ENCODE measurements at regions not wholly inside any gene's neighbourhood (a gene's known extent, or its start where the extent isn't known, plus 50 kb on each side); places are given as distances from the start of the nearest gene placed in this dataset.

GRCh38 chr6:144402750-144403149 lies 117.6 kb downstream of the UTRN start:
- Histone ChIP-seq H4K20me1 (ENCODE audit: insufficient read depth, low read length) (no peaks in the 10 kb centered on the region), H3K36me3 (ENCODE audit: insufficient read depth, low read length) (no peaks in the 10 kb centered on the region), H3K79me2 (ENCODE audit: insufficient read depth, low read length) (no peaks in the 10 kb centered on the region), H3K9me2 (ENCODE audit: low read depth, low read length) (no peaks in the 10 kb centered on the region), H2AFZ (ENCODE audit: low read length) (no peak overlapping the region), H3K27me3 (ENCODE audit: insufficient read depth, low read length) (no peaks in the 10 kb centered on the region), H3K9me3 (ENCODE audit: low read length) (0 out of 2 replicates have a peak, but pooled peaks cover 2% of the 10 kb centered on the region), H3K4me1 (ENCODE audit: insufficient read depth, low read length, severe bottlenecking) (no peaks in the 10 kb centered on the region), H3K4me2 (ENCODE audit: low read length) (no peak overlapping the region), H3K27ac (ENCODE audit: low read depth, low read length, poor library complexity, severe bottlenecking) (no peak overlapping the region), H3K9ac (ENCODE audit: low read length) (no peak overlapping the region), H3K4me3 (ENCODE audit: low read depth, low read length, poor library complexity, severe bottlenecking) (no peak overlapping the region), H3F3A (ENCODE audit: insufficient read depth, low read length) (no peaks in the 10 kb centered on the region)
- no peak for TF ChIP-seq EZH2 (IDR thresholded peaks at IDR 0.05; ENCODE audit: borderline replicate concordance, low read length)

- Histone ChIP-seq H3F3A (ENCODE audit: insufficient read depth, low read length) (no peaks in the 10 kb centered on the region), H4K20me1 (ENCODE audit: insufficient read depth, low read length) (no peaks in the 10 kb centered on the region), H3K9ac (ENCODE audit: low read length) (no peak overlapping the region), H3K27me3 (ENCODE audit: insufficient read depth, low read length) (no peaks in the 10 kb centered on the region), H3K79me2 (ENCODE audit: insufficient read depth, low read length) (no peaks in the 10 kb centered on the region), H3K27ac (ENCODE audit: low read depth, low read length, poor library complexity, severe bottlenecking) (no peak overlapping the region), H3K9me2 (ENCODE audit: low read depth, low read length) (no peaks in the 10 kb centered on the region), H2AFZ (ENCODE audit: low read length) (no peak overlapping the region), H3K4me2 (ENCODE audit: low read length) (no peak overlapping the region), H3K4me3 (ENCODE audit: low read depth, low read length, poor library complexity, severe bottlenecking) (no peak overlapping the region), H3K36me3 (ENCODE audit: insufficient read depth, low read length) (no peaks in the 10 kb centered on the region), H3K9me3 (ENCODE audit: low read length) (no peaks in the 10 kb centered on the region), H3K4me1 (ENCODE audit: insufficient read depth, low read length, severe bottlenecking) (no peaks in the 10 kb centered on the region)
- TF ChIP-seq EZH2 (IDR thresholded peaks at IDR 0.05; ENCODE audit: borderline replicate concordance, low read length): no peak
- no peak for TF ChIP-seq CTCF (IDR thresholded peaks at IDR 0.05; ENCODE audit: low read length)
These were observed 120.0 kb downstream of the UTRN start for GRCh38 chr6:144405163-144405562.

GRCh38 chr6:144406796-144407195 lies 121.7 kb downstream of the UTRN start:
- Histone ChIP-seq H3K9me3 (ENCODE audit: low read length) (no peaks in the 10 kb centered on the region), H3K4me1 (ENCODE audit: insufficient read depth, low read length, severe bottlenecking) (no peaks in the 10 kb centered on the region), H4K20me1 (ENCODE audit: insufficient read depth, low read length) (no peaks in the 10 kb centered on the region), H3K27me3 (ENCODE audit: insufficient read depth, low read length) (no peaks in the 10 kb centered on the region), H2AFZ (ENCODE audit: low read length) (no peak overlapping the region), H3K4me3 (ENCODE audit: low read depth, low read length, poor library complexity, severe bottlenecking) (no peak overlapping the region), H3K9ac (ENCODE audit: low read length) (no peak overlapping the region), H3K36me3 (ENCODE audit: insufficient read depth, low read length) (no peaks in the 10 kb centered on the region), H3K79me2 (ENCODE audit: insufficient read depth, low read length) (no peaks in the 10 kb centered on the region), H3K9me2 (ENCODE audit: low read depth, low read length) (no peaks in the 10 kb centered on the region), H3K4me2 (ENCODE audit: low read length) (no peak overlapping the region), H3F3A (ENCODE audit: insufficient read depth, low read length) (no peaks in the 10 kb centered on the region), H3K27ac (ENCODE audit: low read depth, low read length, poor library complexity, severe bottlenecking) (no peak overlapping the region)
- TF ChIP-seq CTCF (IDR thresholded peaks at IDR 0.05; ENCODE audit: low read length) (no peak), EZH2 (IDR thresholded peaks at IDR 0.05; ENCODE audit: borderline replicate concordance, low read length) (no peak)

- H3K4me3 ChIP-seq (ENCODE audit: low read depth, low read length, poor library complexity, severe bottlenecking): no peak overlapping the region
- H2AFZ ChIP-seq (ENCODE audit: low read length): no peak overlapping the region
- H3K4me1 ChIP-seq (ENCODE audit: insufficient read depth, low read length, severe bottlenecking): no peaks in the 10 kb centered on the region
- H3K27me3 ChIP-seq (ENCODE audit: insufficient read depth, low read length): no peaks in the 10 kb centered on the region
- H3K36me3 ChIP-seq (ENCODE audit: insufficient read depth, low read length): no peaks in the 10 kb centered on the region
- H3K9me2 ChIP-seq (ENCODE audit: low read depth, low read length): no peaks in the 10 kb centered on the region
- no peaks in the 10 kb centered on the region for H3K9me3 ChIP-seq (ENCODE audit: low read length)
- H4K20me1 ChIP-seq (ENCODE audit: insufficient read depth, low read length): no peaks in the 10 kb centered on the region
- H3K9ac ChIP-seq (ENCODE audit: low read length): no peak overlapping the region
- TF ChIP-seq EZH2 (IDR thresholded peaks at IDR 0.05; ENCODE audit: borderline replicate concordance, low read length) (no peak), CTCF (IDR thresholded peaks at IDR 0.05; ENCODE audit: low read length) (no peak)
- no peaks in the 10 kb centered on the region for H3F3A ChIP-seq (ENCODE audit: insufficient read depth, low read length)
- H3K4me2 ChIP-seq (ENCODE audit: low read length): no peak overlapping the region
- no peak overlapping the region for H3K27ac ChIP-seq (ENCODE audit: low read depth, low read length, poor library complexity, severe bottlenecking)
- H3K79me2 ChIP-seq (ENCODE audit: insufficient read depth, low read length): no peaks in the 10 kb centered on the region
These were observed 123.0 kb downstream of the UTRN start for GRCh38 chr6:144408161-144408560.

Data from OCI-LY1 (cell line).